ENCODE measurements at regions not wholly inside any gene's neighbourhood (a gene's known extent, or its start where the extent isn't known, plus 50 kb on each side); places are given as distances from the start of the nearest gene placed in this dataset.

- TF ChIP-seq YY1 (IDR thresholded peaks at IDR 0.05; ENCODE audit: insufficient read depth, insufficient read length) (no peak), ZNF274 (IDR thresholded peaks at IDR 0.05; ENCODE audit: low read depth, low read length) (no peak), SUZ12 (IDR thresholded peaks at IDR 0.05; ENCODE audit: extremely low read depth, insufficient read depth, insufficient read length) (no peak)
Observed at GRCh38 chr14:99043756-99044155, 228.2 kb downstream of the BCL11B start.
